SK-N-MC (cell line): ENCODE measurements at regions not wholly inside any gene's neighbourhood (a gene's known extent, or its start where the extent isn't known, plus 50 kb on each side); places are given as distances from the start of the nearest gene placed in this dataset.
"Not testable (repeated sequence)": the region's sequence is repeated elsewhere in the genome, so short reads cannot be mapped to it uniquely, and the experiment has no call there.

Experiments used
- DNase-seq: peaks from one replicate; pipeline ENCODE4 v3.0.0-alpha.2; 2011; ENCODE audit warnings: low read depth, low spot score
- H3K27ac ChIP-seq: fragments of 200-600 bp; sonication (generic); 2 replicates; pipeline ENCODE4 v1.5.1; 2016; ENCODE audit warnings: mixed run types
- H3K36me3 ChIP-seq: fragments of 200-600 bp; sonication (generic); 2 replicates; pipeline ENCODE4 v1.6.1; 2017; ENCODE audit warnings: antibody characterized with exemption, low read length, mixed read lengths; ENCODE audit not compliant: insufficient read depth
- H3K4me3 ChIP-seq: fragments of 200-600 bp; sonication (generic); 2 replicates; pipeline ENCODE4 v1.5.1; 2016
- H3K9ac ChIP-seq: fragments of 200-600 bp; sonication (generic); 2 replicates; pipeline ENCODE4 v1.8.0; 2017; ENCODE audit warnings: mixed run types, mixed read lengths; ENCODE audit not compliant: insufficient read length
- H3K9me3 ChIP-seq: fragments of 200-600 bp; sonication (generic); 2 replicates; pipeline ENCODE4 v1.6.1; 2017; ENCODE audit warnings: low read depth, mild to moderate bottlenecking, antibody characterized with exemption, low read length, moderate library complexity, mixed read lengths
- EZH2 ChIP-seq: fragments of 200-600 bp; sonication (generic); IDR thresholded peaks from one replicate; pipeline ENCODE4 v1.6.1; 2017; ENCODE audit warnings: antibody characterized with exemption
- FOXP2 ChIP-seq: optimal IDR thresholded peaks from 2 replicates; pipeline ENCODE3; 2011; ENCODE audit warnings: mild to moderate bottlenecking, moderate library complexity; ENCODE audit not compliant: insufficient read depth; ENCODE audit errors: extremely low read length, control extremely low read depth
- POLR2AphosphoS5 ChIP-seq: IDR thresholded peaks from 2 replicates; pipeline ENCODE4 v1.6.1; 2012; ENCODE audit warnings: mild to moderate bottlenecking, low read depth, low read length, borderline replicate concordance

GRCh38 chr16:26583803-26584202, 482.9 kb upstream of the C16orf82 start:
- Histone ChIP-seq H3K4me3 (no peak overlapping the region), H3K27ac (no peak overlapping the region), H3K9me3 (no peaks in the 10 kb centered on the region), H3K36me3 (no peaks in the 10 kb centered on the region), H3K9ac (no peak overlapping the region)
- DNase-seq: no peak
- no peak for TF ChIP-seq FOXP2
- no peak for TF ChIP-seq EZH2
- TF ChIP-seq POLR2AphosphoS5: no peak

- no peak overlapping the region for H3K4me3 ChIP-seq
- H3K9ac ChIP-seq: no peak overlapping the region
- H3K36me3 ChIP-seq: no peaks in the 10 kb centered on the region
- TF ChIP-seq EZH2 (no peak), POLR2AphosphoS5 (no peak), FOXP2 (no peak)
- no peak overlapping the region for H3K27ac ChIP-seq
- H3K9me3 ChIP-seq: no peaks in the 10 kb centered on the region
- no peak for DNase-seq
These were observed 473.0 kb upstream of the C16orf82 start for GRCh38 chr16:26593700-26594099.

GRCh38 chr16:26594666-26595065, 472.1 kb upstream of the C16orf82 start:
- Histone ChIP-seq H3K9ac (no peak overlapping the region), H3K9me3 (no peaks in the 10 kb centered on the region), H3K27ac (no peak overlapping the region), H3K4me3 (no peak overlapping the region), H3K36me3 (no peaks in the 10 kb centered on the region)
- no peak for DNase-seq
- TF ChIP-seq FOXP2 (no peak), EZH2 (no peak), POLR2AphosphoS5 (no peak)

- no peak for DNase-seq
- no peak overlapping the region for H3K9ac ChIP-seq
- no peaks in the 10 kb centered on the region for H3K36me3 ChIP-seq
- no peaks in the 10 kb centered on the region for H3K9me3 ChIP-seq
- TF ChIP-seq EZH2: no peak
- TF ChIP-seq FOXP2: no peak
- TF ChIP-seq POLR2AphosphoS5: no peak
- no peak overlapping the region for H3K27ac ChIP-seq
- H3K4me3 ChIP-seq: no peak overlapping the region
These were observed 471.5 kb upstream of the C16orf82 start for GRCh38 chr16:26595199-26595598.

- not testable (repeated sequence) for H3K4me3 ChIP-seq, H3K9me3 ChIP-seq, H3K9ac ChIP-seq, H3K27ac ChIP-seq, DNase-seq, H3K36me3 ChIP-seq
These were observed 470.7 kb upstream of the C16orf82 start for GRCh38 chr16:26596033-26596432.

- H3K9ac ChIP-seq: no peak overlapping the region
- no peak overlapping the region for H3K4me3 ChIP-seq
- no peaks in the 10 kb centered on the region for H3K36me3 ChIP-seq
- DNase-seq: no peak
- no peaks in the 10 kb centered on the region for H3K9me3 ChIP-seq
- TF ChIP-seq POLR2AphosphoS5 (no peak), FOXP2 (no peak), EZH2 (no peak)
- H3K27ac ChIP-seq: no peak overlapping the region
These were observed 468.7 kb upstream of the C16orf82 start for GRCh38 chr16:26598061-26598460.

GRCh38 chr16:26598998-26599784, 467.5 kb upstream of the C16orf82 start:
- H3K9ac ChIP-seq: no peak overlapping the region
- H3K27ac ChIP-seq: no peak overlapping the region
- TF ChIP-seq FOXP2 (no peak), EZH2 (no peak), POLR2AphosphoS5 (no peak)
- H3K9me3 ChIP-seq: no peaks in the 10 kb centered on the region
- H3K4me3 ChIP-seq: no peak overlapping the region
- DNase-seq: no peak
- no peaks in the 10 kb centered on the region for H3K36me3 ChIP-seq

- no peak for DNase-seq
- Histone ChIP-seq H3K4me3 (no peak overlapping the region), H3K9me3 (no peaks in the 10 kb centered on the region), H3K27ac (no peak overlapping the region), H3K36me3 (no peaks in the 10 kb centered on the region), H3K9ac (no peak overlapping the region)
- TF ChIP-seq FOXP2 (no peak), POLR2AphosphoS5 (no peak), EZH2 (no peak)
These were observed 467.0 kb upstream of the C16orf82 start for GRCh38 chr16:26599785-26600104.

- H3K9me3 ChIP-seq: no peaks in the 10 kb centered on the region
- H3K9ac ChIP-seq: no peak overlapping the region
- no peak overlapping the region for H3K4me3 ChIP-seq
- no peak for DNase-seq
- H3K36me3 ChIP-seq: no peaks in the 10 kb centered on the region
- H3K27ac ChIP-seq: no peak overlapping the region
- TF ChIP-seq FOXP2 (no peak), POLR2AphosphoS5 (no peak), EZH2 (no peak)
These were observed 465.4 kb upstream of the C16orf82 start for GRCh38 chr16:26601335-26601734.
